GM23248 (cell line): ENCODE measurements at regions not wholly inside any gene's neighbourhood (a gene's known extent, or its start where the extent isn't known, plus 50 kb on each side); places are given as distances from the start of the nearest gene placed in this dataset.

ENCODE experiments used
- DNase-seq: peaks from one replicate; pipeline ENCODE4 v3.0.0-alpha.2; 2015
- H2AFZ ChIP-seq: fragments of 200-600 bp; sonication (generic); 2 replicates; pipeline ENCODE4 v1.6.1; 2016; ENCODE audit warnings: antibody characterized with exemption
- H3F3A ChIP-seq: fragments of 200-600 bp; sonication (generic); 2 replicates; pipeline ENCODE4 v1.6.1; 2016; ENCODE audit warnings: mild to moderate bottlenecking, antibody characterized with exemption, mixed run types; ENCODE audit not compliant: insufficient read depth
- H3K27ac ChIP-seq: fragments of 200-600 bp; sonication (generic); 2 replicates; pipeline ENCODE4 v1.5.1; 2016; ENCODE audit warnings: mild to moderate bottlenecking
- H3K27me3 ChIP-seq: fragments of 200-600 bp; sonication (generic); replicated peaks from 2 replicates; pipeline ENCODE4 v1.6.1; 2016; ENCODE audit warnings: mild to moderate bottlenecking; ENCODE audit not compliant: insufficient read depth
- H3K36me3 ChIP-seq: fragments of 200-600 bp; sonication (generic); 2 replicates; pipeline ENCODE4 v1.6.1; 2016; ENCODE audit warnings: low read depth, mild to moderate bottlenecking
- H3K4me1 ChIP-seq: fragments of 200-600 bp; sonication (generic); 2 replicates; pipeline ENCODE4 v1.6.1; 2016; ENCODE audit warnings: mild to moderate bottlenecking; ENCODE audit not compliant: insufficient read depth
- H3K4me2 ChIP-seq: fragments of 200-600 bp; sonication (generic); one replicate; pipeline ENCODE4 v1.6.1; 2016; ENCODE audit warnings: mild to moderate bottlenecking; ENCODE audit not compliant: unreplicated experiment
- H3K4me3 ChIP-seq: fragments of 200-600 bp; sonication (generic); 2 replicates; pipeline ENCODE4 v1.5.1; 2016; ENCODE audit warnings: mild to moderate bottlenecking
- H3K79me2 ChIP-seq: fragments of 200-600 bp; sonication (generic); 2 replicates; pipeline ENCODE4 v1.6.1; 2016; ENCODE audit warnings: mild to moderate bottlenecking; ENCODE audit not compliant: insufficient read depth
- H3K9ac ChIP-seq: fragments of 200-600 bp; sonication (generic); 2 replicates; pipeline ENCODE4 v1.6.1; 2016; ENCODE audit warnings: mild to moderate bottlenecking
- H3K9me2 ChIP-seq: fragments of 200-600 bp; sonication (generic); 2 replicates; pipeline ENCODE4 v1.6.1; 2016; ENCODE audit warnings: mixed run types, mild to moderate bottlenecking, moderate library complexity; ENCODE audit not compliant: insufficient read depth
- H3K9me3 ChIP-seq: fragments of 200-600 bp; sonication (generic); one replicate; pipeline ENCODE4 v1.6.1; 2017; ENCODE audit warnings: low read depth
- H4K20me1 ChIP-seq: fragments of 200-600 bp; sonication (generic); 2 replicates; pipeline ENCODE4 v1.6.0; 2016; ENCODE audit not compliant: insufficient read depth
- EZH2 ChIP-seq: fragments of 200-600 bp; sonication (generic); IDR thresholded peaks from 2 replicates; pipeline ENCODE4 v1.6.1; 2018; ENCODE audit warnings: antibody characterized with exemption, mild to moderate bottlenecking; ENCODE audit not compliant: insufficient read depth, poor library complexity, severe bottlenecking
- EZH2phosphoT487 ChIP-seq: fragments of 200-600 bp; sonication (generic); IDR thresholded peaks from 2 replicates; pipeline ENCODE4 v1.6.1; 2018; ENCODE audit warnings: antibody characterized with exemption, moderate library complexity, mild to moderate bottlenecking, low read depth; ENCODE audit not compliant: insufficient read depth
- WGBS, 2 experiments: methylation state at CpG; one replicate each; pipeline ENCODE4 v1.1.6; 2015 to 2017; ENCODE audit warnings: low lambda C conversion rate in 2 of 2, low coverage in 1 of 2; ENCODE audit errors: missing lambda C conversion rate in 2 of 2; 5-methylcytosine and 5-hydroxymethylcytosine counted together
- in situ Hi-C: fragments of 300-500 bp; cut with MboI; formaldehyde crosslinking; loops from 2 replicates; pipeline ENCODE4 v1.15.0; 2020

GRCh38 chr17:52336796-52337195 is 178.3 kb upstream of the CA10 start:
- H3K9me2 ChIP-seq = no peaks in the 10 kb centered on the region
- TF ChIP-seq EZH2 = no peak
- no peak for TF ChIP-seq EZH2phosphoT487
- H3K9me3 ChIP-seq = no peaks in the 10 kb centered on the region
- in situ Hi-C loops = no loop called here
- no peaks in the 10 kb centered on the region for H3K27me3 ChIP-seq
- no peak overlapping the region for H3K4me3 ChIP-seq
- no peak overlapping the region for H3K9ac ChIP-seq
- no peaks in the 10 kb centered on the region for H3K4me1 ChIP-seq
- H3K36me3 ChIP-seq = no peaks in the 10 kb centered on the region
- H3K4me2 ChIP-seq = no peak overlapping the region
- H2AFZ ChIP-seq = no peak overlapping the region
- H4K20me1 ChIP-seq = no peaks in the 10 kb centered on the region
- H3K79me2 ChIP-seq = no peaks in the 10 kb centered on the region
- no peaks in the 10 kb centered on the region for H3F3A ChIP-seq
- H3K27ac ChIP-seq = no peak overlapping the region
- 2% methylated on average over 4 of the region's 4 CpGs for WGBS, 2 experiments
- DNase-seq = no peak

GRCh38 chr17:52306314-52306713 is 147.8 kb upstream of the CA10 start:
- H3K9ac ChIP-seq = no peak overlapping the region
- TF ChIP-seq EZH2 = no peak
- TF ChIP-seq EZH2phosphoT487 = no peak
- H3K4me1 ChIP-seq = no peaks in the 10 kb centered on the region
- in situ Hi-C loops = no loop called here
- no peak overlapping the region for H3K27ac ChIP-seq
- H3K79me2 ChIP-seq = no peaks in the 10 kb centered on the region
- no peak for DNase-seq
- H3K27me3 ChIP-seq = no peaks in the 10 kb centered on the region
- no peak overlapping the region for H3K4me3 ChIP-seq
- H3F3A ChIP-seq = no peaks in the 10 kb centered on the region
- H3K4me2 ChIP-seq = no peak overlapping the region
- WGBS, 2 experiments = 6 to 20% methylated on average over 1 of the region's 1 CpG
- H3K9me2 ChIP-seq = no peaks in the 10 kb centered on the region
- H3K36me3 ChIP-seq = no peaks in the 10 kb centered on the region
- H2AFZ ChIP-seq = no peak overlapping the region
- no peaks in the 10 kb centered on the region for H4K20me1 ChIP-seq
- H3K9me3 ChIP-seq = no peaks in the 10 kb centered on the region

- no peaks in the 10 kb centered on the region for H3K36me3 ChIP-seq
- H3K9ac ChIP-seq = no peak overlapping the region
- TF ChIP-seq EZH2phosphoT487 (no peak), EZH2 (no peak)
- no peaks in the 10 kb centered on the region for H4K20me1 ChIP-seq
- H3K4me1 ChIP-seq = no peaks in the 10 kb centered on the region
- no peaks in the 10 kb centered on the region for H3F3A ChIP-seq
- in situ Hi-C loops = no loop called here
- H3K27me3 ChIP-seq = no peaks in the 10 kb centered on the region
- H3K79me2 ChIP-seq = no peaks in the 10 kb centered on the region
- H3K4me3 ChIP-seq = no peak overlapping the region
- no peak overlapping the region for H3K27ac ChIP-seq
- H3K9me2 ChIP-seq = no peaks in the 10 kb centered on the region
- no peak overlapping the region for H3K4me2 ChIP-seq
- no peak overlapping the region for H2AFZ ChIP-seq
- no peaks in the 10 kb centered on the region for H3K9me3 ChIP-seq
- no peak for DNase-seq
- WGBS, 2 experiments = 2 to 3% methylated on average over 3 of the region's 3 CpGs
These were observed 140.4 kb upstream of the CA10 start for GRCh38 chr17:52298881-52299280.

- Histone ChIP-seq H3K4me3 (no peak overlapping the region), H3K9me2 (no peaks in the 10 kb centered on the region), H3K4me2 (no peak overlapping the region), H3K36me3 (no peaks in the 10 kb centered on the region), H3K9ac (no peak overlapping the region), H3K4me1 (no peaks in the 10 kb centered on the region), H3K9me3 (no peaks in the 10 kb centered on the region), H3K27ac (no peak overlapping the region), H4K20me1 (no peaks in the 10 kb centered on the region), H3F3A (no peaks in the 10 kb centered on the region), H3K79me2 (no peaks in the 10 kb centered on the region), H3K27me3 (no peaks in the 10 kb centered on the region), H2AFZ (no peak overlapping the region)
- peak; percentile 0 for DNase-seq
- 7 to 11% methylated on average over 10 of the region's 10 CpGs for WGBS, 2 experiments
- in situ Hi-C loops = no loop called here
- TF ChIP-seq EZH2phosphoT487 (no peak), EZH2 (no peak)
These were observed 138.9 kb upstream of the CA10 start for GRCh38 chr17:52297230-52298010.
